GM23338 (cell line): ENCODE measurements at regions not wholly inside any gene's neighbourhood (a gene's known extent, or its start where the extent isn't known, plus 50 kb on each side); places are given as distances from the start of the nearest gene placed in this dataset.

Experiments
- CREB1 ChIP-seq: fragments of 250-450 bp; sonication (Bioruptor Pico); IDR thresholded peaks from 2 replicates; pipeline ENCODE4 v1.5.0; 2020; ENCODE audit warnings: low read depth, mild to moderate bottlenecking, moderate library complexity
- ETS1 ChIP-seq: IDR thresholded peaks from 2 replicates; pipeline ENCODE4 v1.6.1; 2016; ENCODE audit warnings: antibody characterized with exemption
- EZH2 ChIP-seq: fragments of 200-600 bp; sonication (generic); IDR thresholded peaks from one replicate; pipeline ENCODE4 v1.8.0; 2017; ENCODE audit warnings: antibody characterized with exemption, mild to moderate bottlenecking, low read depth; ENCODE audit not compliant: unreplicated experiment
- EZH2phosphoT487 ChIP-seq: fragments of 200-600 bp; sonication (generic); IDR thresholded peaks from one replicate; pipeline ENCODE4 v1.8.1; 2018; ENCODE audit warnings: antibody characterized with exemption; ENCODE audit not compliant: unreplicated experiment
- JUNB ChIP-seq: IDR thresholded peaks from one replicate; pipeline ENCODE4 v1.6.1; 2016; ENCODE audit warnings: antibody characterized with exemption; ENCODE audit not compliant: unreplicated experiment
- NANOG ChIP-seq: IDR thresholded peaks from 2 replicates; pipeline ENCODE4 v1.6.1; 2016; ENCODE audit warnings: antibody characterized with exemption, borderline replicate concordance
- POLR2AphosphoS5 ChIP-seq: IDR thresholded peaks from 2 replicates; pipeline ENCODE4 v1.6.1; 2016; ENCODE audit warnings: antibody characterized with exemption, low read depth
- TF ChIP-seq, protein P1 (sequence below): IDR thresholded peaks from one replicate; pipeline ENCODE4 v1.6.1; 2018; ENCODE audit warnings: antibody characterized with exemption; ENCODE audit not compliant: unreplicated experiment
- TF ChIP-seq, protein P2 (sequence below), 2 experiments: fragments of 200-600 bp in 1 of 2; sonication (generic) in 1 of 2; conservative IDR thresholded peaks; 2 replicates each; pipeline versions ENCODE4 v1.5.1 to v1.6.1; 2016 to 2017; ENCODE audit warnings: antibody characterized with exemption in 2 of 2, low read depth in 2 of 2, mild to moderate bottlenecking in 2 of 2, moderate library complexity in 1 of 2

GRCh38 chr13:31477961-31478360 is 261.4 kb upstream of the RXFP2 start:
- TF ChIP-seq, protein P1, sequence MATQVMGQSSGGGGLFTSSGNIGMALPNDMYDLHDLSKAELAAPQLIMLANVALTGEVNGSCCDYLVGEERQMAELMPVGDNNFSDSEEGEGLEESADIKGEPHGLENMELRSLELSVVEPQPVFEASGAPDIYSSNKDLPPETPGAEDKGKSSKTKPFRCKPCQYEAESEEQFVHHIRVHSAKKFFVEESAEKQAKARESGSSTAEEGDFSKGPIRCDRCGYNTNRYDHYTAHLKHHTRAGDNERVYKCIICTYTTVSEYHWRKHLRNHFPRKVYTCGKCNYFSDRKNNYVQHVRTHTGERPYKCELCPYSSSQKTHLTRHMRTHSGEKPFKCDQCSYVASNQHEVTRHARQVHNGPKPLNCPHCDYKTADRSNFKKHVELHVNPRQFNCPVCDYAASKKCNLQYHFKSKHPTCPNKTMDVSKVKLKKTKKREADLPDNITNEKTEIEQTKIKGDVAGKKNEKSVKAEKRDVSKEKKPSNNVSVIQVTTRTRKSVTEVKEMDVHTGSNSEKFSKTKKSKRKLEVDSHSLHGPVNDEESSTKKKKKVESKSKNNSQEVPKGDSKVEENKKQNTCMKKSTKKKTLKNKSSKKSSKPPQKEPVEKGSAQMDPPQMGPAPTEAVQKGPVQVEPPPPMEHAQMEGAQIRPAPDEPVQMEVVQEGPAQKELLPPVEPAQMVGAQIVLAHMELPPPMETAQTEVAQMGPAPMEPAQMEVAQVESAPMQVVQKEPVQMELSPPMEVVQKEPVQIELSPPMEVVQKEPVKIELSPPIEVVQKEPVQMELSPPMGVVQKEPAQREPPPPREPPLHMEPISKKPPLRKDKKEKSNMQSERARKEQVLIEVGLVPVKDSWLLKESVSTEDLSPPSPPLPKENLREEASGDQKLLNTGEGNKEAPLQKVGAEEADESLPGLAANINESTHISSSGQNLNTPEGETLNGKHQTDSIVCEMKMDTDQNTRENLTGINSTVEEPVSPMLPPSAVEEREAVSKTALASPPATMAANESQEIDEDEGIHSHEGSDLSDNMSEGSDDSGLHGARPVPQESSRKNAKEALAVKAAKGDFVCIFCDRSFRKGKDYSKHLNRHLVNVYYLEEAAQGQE, result no peak
- TF ChIP-seq EZH2phosphoT487 (no peak), EZH2 (no peak), POLR2AphosphoS5 (no peak), JUNB (no peak), NANOG (no peak), ETS1 (no peak), CREB1 (CRISPR knock-in tag) (no peak)
- TF ChIP-seq, protein P2, sequence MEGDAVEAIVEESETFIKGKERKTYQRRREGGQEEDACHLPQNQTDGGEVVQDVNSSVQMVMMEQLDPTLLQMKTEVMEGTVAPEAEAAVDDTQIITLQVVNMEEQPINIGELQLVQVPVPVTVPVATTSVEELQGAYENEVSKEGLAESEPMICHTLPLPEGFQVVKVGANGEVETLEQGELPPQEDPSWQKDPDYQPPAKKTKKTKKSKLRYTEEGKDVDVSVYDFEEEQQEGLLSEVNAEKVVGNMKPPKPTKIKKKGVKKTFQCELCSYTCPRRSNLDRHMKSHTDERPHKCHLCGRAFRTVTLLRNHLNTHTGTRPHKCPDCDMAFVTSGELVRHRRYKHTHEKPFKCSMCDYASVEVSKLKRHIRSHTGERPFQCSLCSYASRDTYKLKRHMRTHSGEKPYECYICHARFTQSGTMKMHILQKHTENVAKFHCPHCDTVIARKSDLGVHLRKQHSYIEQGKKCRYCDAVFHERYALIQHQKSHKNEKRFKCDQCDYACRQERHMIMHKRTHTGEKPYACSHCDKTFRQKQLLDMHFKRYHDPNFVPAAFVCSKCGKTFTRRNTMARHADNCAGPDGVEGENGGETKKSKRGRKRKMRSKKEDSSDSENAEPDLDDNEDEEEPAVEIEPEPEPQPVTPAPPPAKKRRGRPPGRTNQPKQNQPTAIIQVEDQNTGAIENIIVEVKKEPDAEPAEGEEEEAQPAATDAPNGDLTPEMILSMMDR (conservative IDR thresholded peaks at IDR 0.05; ENCODE audit: low read depth in 2 of 2), result no peak
